ENCODE measurements at regions not wholly inside any gene's neighbourhood (a gene's known extent, or its start where the extent isn't known, plus 50 kb on each side); places are given as distances from the start of the nearest gene placed in this dataset.

- intact Hi-C loops (cut with DNase I; ENCODE audit: low total_unique reads) = no loop called here
- no peaks in the 10 kb centered on the region for H3K4me1 ChIP-seq
- H3K27me3 ChIP-seq = peaks cover 0 to 13% of the 10 kb centered on the region in 2 donors
- no peaks in the 10 kb centered on the region for H3K36me3 ChIP-seq
- DNase-seq = no peak
- H3K27ac ChIP-seq = no peak overlapping the region
- H3K9me3 ChIP-seq = peaks cover 0 to 21% (median 0%) of the 10 kb centered on the region in 3 donors
- TF ChIP-seq, protein P1, sequence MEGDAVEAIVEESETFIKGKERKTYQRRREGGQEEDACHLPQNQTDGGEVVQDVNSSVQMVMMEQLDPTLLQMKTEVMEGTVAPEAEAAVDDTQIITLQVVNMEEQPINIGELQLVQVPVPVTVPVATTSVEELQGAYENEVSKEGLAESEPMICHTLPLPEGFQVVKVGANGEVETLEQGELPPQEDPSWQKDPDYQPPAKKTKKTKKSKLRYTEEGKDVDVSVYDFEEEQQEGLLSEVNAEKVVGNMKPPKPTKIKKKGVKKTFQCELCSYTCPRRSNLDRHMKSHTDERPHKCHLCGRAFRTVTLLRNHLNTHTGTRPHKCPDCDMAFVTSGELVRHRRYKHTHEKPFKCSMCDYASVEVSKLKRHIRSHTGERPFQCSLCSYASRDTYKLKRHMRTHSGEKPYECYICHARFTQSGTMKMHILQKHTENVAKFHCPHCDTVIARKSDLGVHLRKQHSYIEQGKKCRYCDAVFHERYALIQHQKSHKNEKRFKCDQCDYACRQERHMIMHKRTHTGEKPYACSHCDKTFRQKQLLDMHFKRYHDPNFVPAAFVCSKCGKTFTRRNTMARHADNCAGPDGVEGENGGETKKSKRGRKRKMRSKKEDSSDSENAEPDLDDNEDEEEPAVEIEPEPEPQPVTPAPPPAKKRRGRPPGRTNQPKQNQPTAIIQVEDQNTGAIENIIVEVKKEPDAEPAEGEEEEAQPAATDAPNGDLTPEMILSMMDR (IDR thresholded peaks at IDR 0.05) = no peak
- H3K4me3 ChIP-seq = no peak overlapping the region
Measured at GRCh38 chr1:29991025-29991424, 732.4 kb downstream of the MATN1 start.

- H3K36me3 ChIP-seq = no peaks in the 10 kb centered on the region
- H3K27ac ChIP-seq = no peak overlapping the region
- H3K9me3 ChIP-seq = peaks cover 0 to 18% (median 0%) of the 10 kb centered on the region in 3 donors
- H3K4me1 ChIP-seq = no peaks in the 10 kb centered on the region
- intact Hi-C loops (cut with DNase I; ENCODE audit: low total_unique reads) = no loop called here
- peaks cover 0 to 13% of the 10 kb centered on the region in 2 donors for H3K27me3 ChIP-seq
- TF ChIP-seq, protein P1 (IDR thresholded peaks at IDR 0.05) = no peak
- H3K4me3 ChIP-seq = no peak overlapping the region
- no peak for DNase-seq
Measured at GRCh38 chr1:29990304-29990703, 733.1 kb downstream of the MATN1 start.

DNA sequence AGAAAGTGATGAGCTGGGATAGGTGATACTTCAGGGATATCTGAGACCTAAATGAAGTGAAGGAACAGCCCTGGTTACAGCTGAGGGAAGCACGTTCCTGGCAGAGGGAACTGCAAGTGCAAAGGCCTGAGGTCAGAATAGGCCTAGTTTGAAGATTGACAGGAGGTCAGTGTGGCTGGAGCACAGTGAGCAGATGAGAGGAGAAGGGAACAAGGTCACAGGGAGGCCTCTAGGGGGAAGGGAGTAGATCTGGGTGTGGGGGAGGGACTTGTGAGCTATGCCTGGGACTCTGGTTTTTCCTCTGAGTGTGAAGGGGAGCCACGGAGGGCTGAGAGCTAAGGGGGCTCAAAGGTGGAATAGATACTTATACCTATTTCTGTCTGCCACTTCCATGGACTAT, 736.4 kb downstream of the MATN1 start:
- Histone ChIP-seq H3K36me3 (no peaks in the 10 kb centered on the region), H3K4me1 (no peaks in the 10 kb centered on the region), H3K27me3 (peaks cover 0 to 16% of the 10 kb centered on the region in 2 donors), H3K4me3 (no peak overlapping the region), H3K9me3 (no peaks in the 10 kb centered on the region), H3K27ac (no peak overlapping the region)
- intact Hi-C loops (cut with DNase I; ENCODE audit: low total_unique reads) = no loop called here
- DNase-seq = no peak
- TF ChIP-seq, protein P1 (IDR thresholded peaks at IDR 0.05) = no peak

DNA sequence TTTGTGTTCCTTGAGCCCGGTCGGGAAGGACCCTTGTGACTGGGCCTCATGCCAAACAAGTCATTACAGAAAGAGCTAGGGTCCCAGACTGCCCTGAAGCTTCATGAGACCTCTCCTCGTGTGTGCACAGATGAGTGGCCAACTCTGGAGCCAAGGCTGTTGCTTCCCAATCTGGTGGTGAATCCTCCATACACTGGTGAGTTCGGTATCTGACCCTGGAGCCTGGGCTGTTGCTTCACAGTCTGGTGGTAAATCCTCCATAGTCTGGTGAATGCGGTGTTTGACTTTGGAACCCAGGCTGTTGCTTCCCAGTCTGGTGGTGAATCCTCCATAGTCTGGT, 737.8 kb downstream of the MATN1 start:
- H3K4me1 ChIP-seq = no peaks in the 10 kb centered on the region
- DNase-seq = no peak
- no peak overlapping the region for H3K27ac ChIP-seq
- H3K4me3 ChIP-seq = no peak overlapping the region
- intact Hi-C loops (cut with DNase I; ENCODE audit: low total_unique reads) = no loop called here
- no peaks in the 10 kb centered on the region for H3K36me3 ChIP-seq
- H3K27me3 ChIP-seq = peaks cover 0 to 12% of the 10 kb centered on the region in 2 donors
- H3K9me3 ChIP-seq = no peaks in the 10 kb centered on the region
- TF ChIP-seq, protein P1 (IDR thresholded peaks at IDR 0.05) = no peak

- DNase-seq = no peak
- Histone ChIP-seq H3K4me3 (no peak overlapping the region), H3K36me3 (no peaks in the 10 kb centered on the region), H3K9me3 (no peaks in the 10 kb centered on the region), H3K27ac (no peak overlapping the region), H3K27me3 (peaks cover 0 to 12% of the 10 kb centered on the region in 2 donors), H3K4me1 (no peaks in the 10 kb centered on the region)
- intact Hi-C loops (cut with DNase I; ENCODE audit: low total_unique reads) = no loop called here
- TF ChIP-seq, protein P1 (IDR thresholded peaks at IDR 0.05) = no peak
Measured at GRCh38 chr1:29984862-29985605, 738.4 kb downstream of the MATN1 start.

Measured in tibial artery (tissue), 4 donors.